ENCODE measurements at regions not wholly inside any gene's neighbourhood (a gene's known extent, or its start where the extent isn't known, plus 50 kb on each side); places are given as distances from the start of the nearest gene placed in this dataset.

DNA sequence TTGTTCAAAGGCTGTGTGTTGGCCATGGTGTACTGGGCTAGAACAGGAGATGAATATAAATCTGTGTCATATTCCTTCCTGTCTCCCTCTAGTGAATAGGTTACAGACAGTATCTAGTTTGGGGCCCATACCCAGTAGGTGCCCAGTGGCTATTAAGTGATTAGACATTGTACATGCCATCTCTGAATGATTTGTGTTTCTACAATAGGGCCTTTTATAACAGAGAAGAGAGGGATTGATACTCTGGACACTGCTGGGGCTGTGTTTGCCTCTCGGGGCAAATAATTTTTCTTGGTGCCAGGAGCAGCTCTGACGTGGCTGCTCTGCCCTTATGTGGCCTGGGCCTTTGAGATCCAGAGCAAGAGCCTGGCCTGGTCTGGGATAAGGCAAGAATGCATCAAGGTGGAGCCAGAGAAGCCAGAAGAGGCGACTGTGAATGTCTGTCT lies 403.1 kb downstream of the SPRY2 start:
- no peak overlapping the region for H2BK20ac ChIP-seq (ENCODE audit: low read depth, low read length, poor library complexity, severe bottlenecking)
- no peak overlapping the region for H4K8ac ChIP-seq (replicated peaks; ENCODE audit: insufficient read length, low read depth, low read length)
- H3K27ac ChIP-seq (ENCODE audit: insufficient read length, low read depth, low read length), result no peak overlapping the region
- no peak overlapping the region for H2BK15ac ChIP-seq (ENCODE audit: low read depth, low read length)
- no peaks in the 10 kb centered on the region; the same call in 1 of the 2 replicates for H3K4me1 ChIP-seq (ENCODE audit: insufficient read depth, low read length)
- no peak overlapping the region for H2AFZ ChIP-seq (ENCODE audit: low read length)
- no peak overlapping the region for H3K56ac ChIP-seq (ENCODE audit: insufficient read length, low read depth, low read length)
- no peak overlapping the region for H3K23ac ChIP-seq (ENCODE audit: insufficient read length, low read depth, low read length)
- no peaks in the 10 kb centered on the region for H3K79me2 ChIP-seq (ENCODE audit: insufficient read depth, low read length)
- DNase-seq, result no peak
- no peak overlapping the region for H2BK120ac ChIP-seq (ENCODE audit: low read depth, low read length, poor library complexity, severe bottlenecking)
- no peak overlapping the region for H3T11ph ChIP-seq (ENCODE audit: low read length)
- H3K23me2 ChIP-seq (ENCODE audit: insufficient read length, low read depth, low read length, poor library complexity, severe bottlenecking), result no peaks in the 10 kb centered on the region
- no peaks in the 10 kb centered on the region for H3K79me1 ChIP-seq (ENCODE audit: insufficient read depth, low read depth, low read length, poor library complexity, severe bottlenecking)
- H3K4ac ChIP-seq (ENCODE audit: low read depth, low read length), result no peak overlapping the region
- H3K18ac ChIP-seq (ENCODE audit: insufficient read length, low read depth, low read length), result no peak overlapping the region
- H3K27me3 ChIP-seq (ENCODE audit: insufficient read depth, low read length), result no peaks in the 10 kb centered on the region
- H3K27ac Mint-ChIP-seq, result peak overlapping the region in 1 of 3 experiments; percentile 26; a peak in 1 of 7 replicates
- no peak overlapping the region for H4K91ac ChIP-seq (ENCODE audit: insufficient read length, low read depth, low read length)
- TF ChIP-seq CTCF (conservative IDR thresholded peaks at IDR 0.05), result no peak
- no peak overlapping the region for H2BK5ac ChIP-seq (ENCODE audit: insufficient read length, low read length)
- H4K5ac ChIP-seq (ENCODE audit: insufficient read length, low read depth, low read length), result no peak overlapping the region
- no peak overlapping the region for H3K4me2 ChIP-seq (ENCODE audit: insufficient read depth, insufficient read length, low read length)
- no peaks in the 10 kb centered on the region for H3K9me3 ChIP-seq (ENCODE audit: control insufficient read depth, low read depth, low read length)
- H3K27me3 Mint-ChIP-seq (ENCODE audit: low read depth), result no peaks in the 10 kb centered on the region
- no peaks in the 10 kb centered on the region for H3K36me3 Mint-ChIP-seq (ENCODE audit: insufficient read depth in 1 of 3, low read depth in 3 of 3)
- no peak overlapping the region for H2BK12ac ChIP-seq (ENCODE audit: insufficient read length, low read depth, low read length)
- no peak overlapping the region for H2AK5ac ChIP-seq (ENCODE audit: insufficient read length, low read length)
- H4K20me1 ChIP-seq (ENCODE audit: control insufficient read depth, insufficient read depth, insufficient read length), result no peaks in the 10 kb centered on the region
- H3K9ac ChIP-seq (ENCODE audit: extremely low read depth, insufficient read length, low read length), result no peak overlapping the region
- H3K9me3 Mint-ChIP-seq, result no peaks in the 10 kb centered on the region
- H3K14ac ChIP-seq (ENCODE audit: insufficient read depth, low read length), result no peak overlapping the region
- H3K4me1 Mint-ChIP-seq, result peaks cover 7 to 10% of the 10 kb centered on the region in 2 experiments
- WGBS (ENCODE audit: extremely low coverage, insufficient read length, low lambda C conversion rate), result no CpG with 5 or more reads among the region's 3 CpGs
- no peak overlapping the region for H3K4me3 Mint-ChIP-seq
